SK-N-SH (cell line): ENCODE measurements at regions not wholly inside any gene's neighbourhood (a gene's known extent, or its start where the extent isn't known, plus 50 kb on each side); places are given as distances from the start of the nearest gene placed in this dataset.

ENCODE experiments used
- CTCF ChIA-PET: fragments of 300-600, 350-600 bp; formaldehyde crosslinking; extraction: SDS; loops from one replicate; lab custom pipeline; 2021; lab: Yijun Ruan, JAX
- POLR2A ChIA-PET: fragments of 350-600 bp; sonication (Branson Sonifier 250); formaldehyde crosslinking; extraction: SDS; loops from one replicate; lab custom pipeline; 2020; ENCODE audit warnings: antibody characterized with exemption, inconsistent platforms; lab: Yijun Ruan, JAX
- DNase-seq: peaks from one replicate; pipeline ENCODE4 v3.0.0; 2012
- H2AFZ ChIP-seq: fragments of 200-600 bp; sonication (generic); 2 replicates; pipeline ENCODE4 v1.8.1; 2016; ENCODE audit warnings: antibody characterized with exemption, mild to moderate bottlenecking, low read depth
- H3F3A ChIP-seq: fragments of 200-600 bp; sonication (generic); replicated peaks from 2 replicates; pipeline ENCODE3; 2016; ENCODE audit warnings: antibody characterized with exemption, mild to moderate bottlenecking; ENCODE audit not compliant: insufficient read depth
- H3K27ac ChIP-seq, 2 experiments: fragments of 200-500 bp in 1 of 2; fragments of 200-600 bp in 1 of 2; sonication (Bioruptor generic) in 1 of 2; sonication (generic), shearing (Covaris generic) in 1 of 2; 2 replicates each; pipeline versions ENCODE4 v1.5.1 to v1.6.1; 2014 to 2016; ENCODE audit warnings: low read depth in 2 of 2, inconsistent platforms in 1 of 2, low read length in 1 of 2, mild to moderate bottlenecking in 1 of 2, mixed read lengths in 1 of 2
- H3K27me3 ChIP-seq: fragments of 200-600 bp; sonication (generic), shearing (Covaris generic); 2 replicates; pipeline ENCODE4 v1.6.1; 2016; ENCODE audit warnings: mixed run types; ENCODE audit not compliant: insufficient read depth
- H3K36me3 ChIP-seq, 2 experiments: fragments of 200-500 bp in 1 of 2; fragments of 200-600 bp in 1 of 2; sonication (Bioruptor generic) in 1 of 2; sonication (generic) in 1 of 2; replicated peaks in 1 of 2; 2 replicates each; pipeline versions ENCODE3 to v1.5.1; 2014 to 2016; ENCODE audit warnings: low read length in 1 of 2, mild to moderate bottlenecking in 1 of 2; ENCODE audit not compliant: insufficient read depth in 2 of 2, control insufficient read depth in 1 of 2
- H3K4me1 ChIP-seq, 2 experiments: fragments of 200-500 bp in 1 of 2; fragments of 200-600 bp in 1 of 2; sonication (Bioruptor generic) in 1 of 2; sonication (generic), shearing (Covaris generic) in 1 of 2; 2 replicates each; pipeline versions ENCODE4 v1.5.1 to v1.6.1; 2014 to 2016; ENCODE audit warnings: low read depth in 1 of 2, low read length in 1 of 2, mixed run types in 1 of 2; ENCODE audit not compliant: insufficient read depth in 2 of 2, control insufficient read depth in 1 of 2
- H3K4me2 ChIP-seq: fragments of 200-600 bp; sonication (generic), shearing (Covaris generic); 2 replicates; pipeline ENCODE4 v1.6.1; 2017; ENCODE audit warnings: mixed run types
- H3K4me3 ChIP-seq, 2 experiments: fragments of 200-500 bp in 1 of 2; fragments of 200-600 bp in 1 of 2; sonication (Bioruptor generic) in 1 of 2; sonication (generic), shearing (Covaris generic) in 1 of 2; 2 replicates each; pipeline versions ENCODE4 v1.5.1 to v1.8.1; 2014 to 2016; ENCODE audit warnings: low read depth in 2 of 2, inconsistent platforms in 1 of 2, low read length in 1 of 2, mild to moderate bottlenecking in 1 of 2, mixed read lengths in 1 of 2, moderate library complexity in 1 of 2
- H3K79me2 ChIP-seq: fragments of 200-600 bp; sonication (generic); 2 replicates; pipeline ENCODE4 v1.8.1; 2017; ENCODE audit warnings: mild to moderate bottlenecking; ENCODE audit not compliant: insufficient read depth
- H3K9ac ChIP-seq: fragments of 200-600 bp; sonication (generic); 2 replicates; pipeline ENCODE4 v1.6.1; 2017; ENCODE audit warnings: mixed run types
- H3K9me2 ChIP-seq: fragments of 200-600 bp; sonication (generic); 2 replicates; pipeline ENCODE4 v1.6.1; 2017; ENCODE audit warnings: mixed run types
- H3K9me3 ChIP-seq: fragments of 200-600 bp; sonication (generic); 2 replicates; pipeline ENCODE4 v1.6.1; 2017; ENCODE audit warnings: mixed run types, mild to moderate bottlenecking, moderate library complexity
- H4K20me1 ChIP-seq: fragments of 200-600 bp; sonication (generic); 2 replicates; pipeline ENCODE4 v1.6.1; 2017; ENCODE audit warnings: mild to moderate bottlenecking, mixed run types; ENCODE audit not compliant: insufficient read depth
- CTCF ChIP-seq: fragments of 200-600 bp; sonication (generic); IDR thresholded peaks from 2 replicates; pipeline ENCODE4 v1.6.1; 2017; ENCODE audit warnings: antibody characterized with exemption, mild to moderate bottlenecking, moderate library complexity
- EP300 ChIP-seq, 2 experiments: IDR thresholded peaks; 2 replicates each; pipeline versions ENCODE4 v1.4.0 to v1.6.1; 2012; ENCODE audit warnings: borderline replicate concordance in 1 of 2, low read depth in 1 of 2, low read length in 1 of 2
- FOSL2 ChIP-seq: IDR thresholded peaks from 2 replicates; pipeline ENCODE4 v1.4.0; 2012; ENCODE audit warnings: low read depth, mild to moderate bottlenecking, moderate library complexity, borderline replicate concordance
- FOXJ3 ChIP-seq: sonication (generic); formaldehyde crosslinking; IDR thresholded peaks from 2 replicates; pipeline ENCODE4 v1.5.1; 2020; ENCODE audit warnings: mild to moderate bottlenecking, missing genetic modification reagents
- FOXM1 ChIP-seq: IDR thresholded peaks from 2 replicates; pipeline ENCODE4 v1.4.0; 2012; ENCODE audit warnings: low read depth, mild to moderate bottlenecking
- GATA2 ChIP-seq: sonication (generic); formaldehyde crosslinking; IDR thresholded peaks from 2 replicates; pipeline ENCODE4 v1.5.0; 2020; ENCODE audit warnings: mild to moderate bottlenecking, missing genetic modification reagents
- JUND ChIP-seq: IDR thresholded peaks from 2 replicates; pipeline ENCODE4 v1.4.0; 2012
- MEF2A ChIP-seq: IDR thresholded peaks from 2 replicates; pipeline ENCODE4 v1.4.0; 2012; ENCODE audit warnings: low read depth, borderline replicate concordance
- NFIC ChIP-seq: IDR thresholded peaks from 2 replicates; pipeline ENCODE4 v1.4.0; 2012; ENCODE audit warnings: borderline replicate concordance
- NRF1 ChIP-seq: IDR thresholded peaks from 2 replicates; pipeline ENCODE4 v1.6.1; 2012; ENCODE audit warnings: low read depth, mild to moderate bottlenecking, low read length
- PBX3 ChIP-seq: IDR thresholded peaks from 2 replicates; pipeline ENCODE4; 2012
- POLR2AphosphoS5 ChIP-seq: IDR thresholded peaks from 2 replicates; pipeline ENCODE4 v1.6.1; 2012; ENCODE audit warnings: low read depth, low read length
- RAD21 ChIP-seq: IDR thresholded peaks from 2 replicates; pipeline ENCODE4 v1.6.1; 2012; ENCODE audit warnings: mild to moderate bottlenecking, low read length
- SMC3 ChIP-seq: IDR thresholded peaks from 2 replicates; pipeline ENCODE4 v1.6.1; 2012; ENCODE audit warnings: low read depth, low read length, improper control_type of control experiment
- TCF12 ChIP-seq: IDR thresholded peaks from 2 replicates; pipeline ENCODE4 v1.4.0; 2012
- USF2 ChIP-seq: fragments of 150-350 bp; IDR thresholded peaks from 2 replicates; pipeline ENCODE4 v1.6.1; 2017; ENCODE audit warnings: antibody characterized with exemption, low read length, low read depth, borderline replicate concordance
- YY1 ChIP-seq: IDR thresholded peaks from 2 replicates; pipeline ENCODE4 v1.4.0; 2012; ENCODE audit warnings: low read depth, mild to moderate bottlenecking
- WGBS: methylation state at CpG from one replicate; pipeline ENCODE4 v1.1.6; 2017; ENCODE audit warnings: low lambda C conversion rate; 5-methylcytosine and 5-hydroxymethylcytosine counted together
- TF ChIP-seq, protein P1 (sequence below): IDR thresholded peaks from 2 replicates; pipeline ENCODE4 v1.4.0; 2012; ENCODE audit warnings: low read depth

GRCh38 chr10:131673396-131673795 lies 227.4 kb upstream of the PPP2R2D start (continued):
- TF ChIP-seq, protein P1, sequence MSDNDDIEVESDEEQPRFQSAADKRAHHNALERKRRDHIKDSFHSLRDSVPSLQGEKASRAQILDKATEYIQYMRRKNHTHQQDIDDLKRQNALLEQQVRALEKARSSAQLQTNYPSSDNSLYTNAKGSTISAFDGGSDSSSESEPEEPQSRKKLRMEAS, result no peak

GRCh38 chr10:131674130-131674529 lies 226.7 kb upstream of the PPP2R2D start:
- H3K4me1 ChIP-seq, result no peaks in the 10 kb centered on the region
- no peak overlapping the region for H3K4me2 ChIP-seq
- no peak overlapping the region for H3K4me3 ChIP-seq
- H3K9me3 ChIP-seq, result no peaks in the 10 kb centered on the region
- no peaks in the 10 kb centered on the region for H3K27me3 ChIP-seq
- no peak overlapping the region for H2AFZ ChIP-seq
- ChIA-PET CTCF (no interaction called here), POLR2A (no interaction called here)
- no peaks in the 10 kb centered on the region for H3F3A ChIP-seq
- H3K79me2 ChIP-seq, result no peaks in the 10 kb centered on the region
- DNase-seq, result no peak
- no peaks in the 10 kb centered on the region for H3K9me2 ChIP-seq
- WGBS, result 40% methylated on average over 9 of the region's 9 CpGs
- TF ChIP-seq YY1 (no peak), SMC3 (no peak), FOXJ3 (no peak), RAD21 (no peak)
- no peaks in the 10 kb centered on the region for H3K36me3 ChIP-seq
- H4K20me1 ChIP-seq, result no peaks in the 10 kb centered on the region
- H3K9ac ChIP-seq, result no peak overlapping the region
- H3K27ac ChIP-seq, result no peak overlapping the region

DNA sequence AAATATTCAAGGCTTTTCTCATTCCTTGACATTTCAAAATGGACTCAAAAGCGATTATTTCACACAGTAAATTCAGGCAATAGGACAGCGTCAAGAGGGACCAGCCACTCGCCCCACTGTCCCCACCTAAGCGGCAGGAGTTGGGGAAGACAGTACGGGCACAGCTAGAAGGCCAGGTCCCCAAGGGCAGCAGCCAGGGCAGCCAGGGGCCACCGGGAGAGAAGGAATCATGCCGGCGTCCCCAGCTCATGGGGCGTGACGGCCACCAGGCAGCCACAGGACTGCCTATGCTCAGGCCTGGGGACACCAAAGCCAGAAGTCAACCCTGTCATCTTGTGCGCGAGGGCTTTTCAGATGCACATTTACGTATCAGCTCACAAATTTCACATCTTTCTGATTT lies 225.7 kb upstream of the PPP2R2D start:
- Histone ChIP-seq H3K79me2 (no peaks in the 10 kb centered on the region), H3K27ac (no peak overlapping the region), H3K36me3 (no peaks in the 10 kb centered on the region), H3K4me2 (no peak overlapping the region), H3K27me3 (no peaks in the 10 kb centered on the region), H3K4me3 (no peak overlapping the region), H3K4me1 (no peaks in the 10 kb centered on the region), H3K9ac (no peak overlapping the region), H3K9me3 (no peaks in the 10 kb centered on the region), H3F3A (no peaks in the 10 kb centered on the region), H3K9me2 (no peaks in the 10 kb centered on the region), H4K20me1 (no peaks in the 10 kb centered on the region), H2AFZ (no peak overlapping the region)
- CTCF ChIA-PET, result interaction anchor here (1.8 kb wide), 1 partner anchor 9 kb away, joined by 5 read pairs; no protein-coding TSS in a partner anchor
- DNase-seq, result no peak
- 42% methylated on average over 6 of the region's 13 CpGs for WGBS
- POLR2A ChIA-PET, result no interaction called here
- TF ChIP-seq MEF2A (no peak), NRF1 (no peak), POLR2AphosphoS5 (no peak), JUND (no peak), CTCF (no peak), EP300 (IDR thresholded peaks at IDR 0.05; ENCODE audit: borderline replicate concordance in 1 of 2, low read depth in 1 of 2, low read length in 1 of 2) (no peak), PBX3 (no peak), TCF12 (no peak), GATA2 (CRISPR knock-in tag) (no peak), FOSL2 (no peak), NFIC (no peak), USF2 (no peak), FOXM1 (no peak)
- TF ChIP-seq, protein P1, result no peak
